Sigmoid colon (tissue), 4 donors: ENCODE measurements at regions not wholly inside any gene's neighbourhood (a gene's known extent, or its start where the extent isn't known, plus 50 kb on each side); places are given as distances from the start of the nearest gene placed in this dataset.

Experiments
- EP300 ChIP-seq, 4 donors: sonication (generic); formaldehyde crosslinking; IDR thresholded peaks; one replicate each; pipeline ENCODE4 v1.6.1; 2017; ENCODE audit warnings: antibody characterized with exemption in 4 of 4
- POLR2A ChIP-seq, 2 donors: fragments of 450-650 bp; IDR thresholded peaks; one replicate each; pipeline ENCODE4 v1.6.1; 2016; ENCODE audit warnings: antibody characterized with exemption in 2 of 2, mild to moderate bottlenecking in 2 of 2, moderate library complexity in 2 of 2
- POLR2AphosphoS5 ChIP-seq, 4 donors: sonication (generic); formaldehyde crosslinking; IDR thresholded peaks; one replicate each; pipeline ENCODE4 v1.6.1; 2017; ENCODE audit warnings: antibody characterized with exemption in 4 of 4
- TF ChIP-seq, protein P1 (sequence below), 4 experiments: fragments of 450-650 bp in 3 of 4; fragments of 200-600 bp in 1 of 4; IDR thresholded peaks; one replicate each; pipeline ENCODE4 v1.5.1; 2016 to 2019; ENCODE audit warnings: antibody characterized with exemption in 4 of 4, mild to moderate bottlenecking in 3 of 4, moderate library complexity in 2 of 4

DNA sequence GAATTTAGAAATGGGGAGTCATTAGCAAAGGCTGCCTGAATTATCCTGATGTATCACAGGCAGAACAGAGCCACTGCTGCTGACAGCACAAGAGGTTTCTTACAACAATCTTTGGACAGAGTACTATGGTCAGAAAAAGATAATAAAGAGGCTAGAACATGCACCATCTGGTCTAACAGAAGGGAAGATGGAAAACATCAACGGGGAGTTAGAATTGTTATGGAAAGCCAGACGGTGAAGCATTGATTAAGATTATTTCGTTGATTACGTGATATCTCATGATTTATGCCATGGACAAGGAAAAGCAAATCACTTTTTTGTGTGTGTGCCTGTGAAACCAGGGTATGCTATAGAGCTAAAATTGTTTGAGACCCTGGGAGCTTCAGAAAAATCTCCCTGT, 409.4 kb upstream of the ETAA1 start:
- TF ChIP-seq EP300 (IDR thresholded peaks at IDR 0.05): no peak
- TF ChIP-seq, protein P1, sequence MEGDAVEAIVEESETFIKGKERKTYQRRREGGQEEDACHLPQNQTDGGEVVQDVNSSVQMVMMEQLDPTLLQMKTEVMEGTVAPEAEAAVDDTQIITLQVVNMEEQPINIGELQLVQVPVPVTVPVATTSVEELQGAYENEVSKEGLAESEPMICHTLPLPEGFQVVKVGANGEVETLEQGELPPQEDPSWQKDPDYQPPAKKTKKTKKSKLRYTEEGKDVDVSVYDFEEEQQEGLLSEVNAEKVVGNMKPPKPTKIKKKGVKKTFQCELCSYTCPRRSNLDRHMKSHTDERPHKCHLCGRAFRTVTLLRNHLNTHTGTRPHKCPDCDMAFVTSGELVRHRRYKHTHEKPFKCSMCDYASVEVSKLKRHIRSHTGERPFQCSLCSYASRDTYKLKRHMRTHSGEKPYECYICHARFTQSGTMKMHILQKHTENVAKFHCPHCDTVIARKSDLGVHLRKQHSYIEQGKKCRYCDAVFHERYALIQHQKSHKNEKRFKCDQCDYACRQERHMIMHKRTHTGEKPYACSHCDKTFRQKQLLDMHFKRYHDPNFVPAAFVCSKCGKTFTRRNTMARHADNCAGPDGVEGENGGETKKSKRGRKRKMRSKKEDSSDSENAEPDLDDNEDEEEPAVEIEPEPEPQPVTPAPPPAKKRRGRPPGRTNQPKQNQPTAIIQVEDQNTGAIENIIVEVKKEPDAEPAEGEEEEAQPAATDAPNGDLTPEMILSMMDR (IDR thresholded peaks at IDR 0.05): no peak
- TF ChIP-seq POLR2AphosphoS5 (IDR thresholded peaks at IDR 0.05): no peak
- no peak for TF ChIP-seq POLR2A (IDR thresholded peaks at IDR 0.05)
